ENCODE measurements at regions not wholly inside any gene's neighbourhood (a gene's known extent, or its start where the extent isn't known, plus 50 kb on each side); places are given as distances from the start of the nearest gene placed in this dataset.

DNA sequence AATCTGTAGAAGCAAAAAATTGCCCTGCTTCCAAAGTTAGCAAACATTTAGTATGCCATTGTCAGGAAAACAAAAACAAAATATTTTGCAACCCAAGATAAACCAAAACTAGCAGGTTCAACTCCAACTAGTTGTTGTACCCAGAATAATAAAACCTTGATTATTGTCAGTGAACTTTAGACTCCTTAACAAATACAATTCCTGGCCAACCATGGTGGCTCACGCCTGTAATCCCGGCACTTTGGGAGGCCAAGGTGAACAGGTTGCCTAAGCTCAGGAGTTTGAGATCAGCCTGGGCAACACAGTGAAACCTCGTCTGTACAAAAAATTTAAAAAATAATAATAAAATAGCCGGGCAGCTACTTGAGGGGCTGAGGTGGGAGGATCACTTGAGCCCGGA, 53.6 kb upstream of the EPCAM start:
- no peak for DNase-seq

DNA sequence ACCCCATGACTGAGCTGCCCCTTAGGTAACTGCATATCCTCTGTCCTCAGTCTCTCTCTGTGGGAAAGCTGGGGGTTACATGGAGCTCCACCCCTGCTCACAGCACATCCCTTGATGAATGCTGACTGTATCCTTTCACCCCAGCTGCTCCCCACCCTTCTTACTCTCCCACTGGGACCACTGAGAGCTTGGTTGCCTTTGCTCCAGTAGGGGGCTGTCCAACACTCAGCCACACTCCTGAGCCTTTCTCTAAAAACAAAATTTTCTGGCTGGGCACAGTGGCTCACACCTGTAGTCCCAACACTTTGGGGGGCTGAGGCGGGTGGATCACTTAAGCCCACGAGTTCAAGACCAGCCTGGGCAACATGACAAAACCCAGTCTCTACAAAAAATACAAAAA, 55.4 kb upstream of the EPCAM start:
- no peak for DNase-seq

GRCh38 chr2:47313141-47313691, 55.9 kb upstream of the EPCAM start:
- DNase-seq = no peak

DNA sequence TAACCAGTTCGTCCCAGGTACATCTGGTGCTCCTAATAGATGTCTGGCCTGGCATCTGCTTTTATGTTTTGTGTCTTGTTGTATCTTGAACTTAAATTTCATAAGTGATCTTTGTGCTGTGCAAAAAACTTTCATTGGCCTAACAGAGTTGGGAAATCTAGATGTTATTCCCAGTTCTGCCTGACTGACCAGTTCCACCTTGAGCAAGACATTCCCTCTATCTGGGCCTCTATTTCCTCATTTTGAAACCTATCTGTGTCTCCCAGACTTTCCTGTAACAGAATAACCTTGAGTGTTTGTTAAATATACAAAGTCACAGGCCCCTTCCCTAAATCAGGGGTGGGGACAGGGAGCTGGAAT, 56.6 kb upstream of the EPCAM start:
- DNase-seq = no peak

GRCh38 chr2:47311764-47312490, 57.2 kb upstream of the EPCAM start:
- DNase-seq = no peak

DNA sequence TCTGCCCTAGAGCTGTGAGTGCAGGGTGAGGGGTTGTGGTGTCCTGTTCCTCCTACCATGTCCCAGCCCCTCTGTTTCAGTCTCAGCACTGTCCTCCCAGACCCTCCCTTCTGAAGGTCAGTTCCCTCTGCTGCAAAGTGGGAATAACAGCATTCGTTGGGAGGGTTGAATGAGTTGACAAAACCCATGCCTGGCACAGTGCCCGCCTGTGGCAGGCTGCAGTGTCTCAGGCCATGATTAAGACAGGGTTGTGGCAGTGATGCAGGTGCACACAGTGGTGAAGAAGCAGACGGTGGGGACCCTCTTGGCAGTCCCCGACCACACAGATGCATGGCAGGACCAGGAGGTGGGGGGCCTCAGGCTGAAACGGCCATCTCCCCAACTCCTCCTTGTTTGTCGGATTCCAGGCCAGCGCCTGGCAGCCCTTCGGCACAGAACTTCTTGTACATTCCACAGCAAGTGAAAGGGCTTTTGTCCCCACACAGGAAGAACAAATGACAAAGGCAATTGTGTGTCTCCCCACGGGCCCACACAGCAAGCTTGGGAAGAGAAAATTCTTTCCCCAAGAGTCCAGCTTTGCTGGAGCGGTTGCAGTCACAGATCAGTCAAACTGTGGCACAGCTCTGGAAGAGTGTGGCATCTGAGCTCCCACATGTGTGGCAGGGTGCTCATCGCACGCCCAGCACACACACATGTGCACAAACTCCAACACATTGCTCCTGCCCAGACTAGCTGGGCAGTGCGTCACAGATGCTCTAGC, 58.1 kb upstream of the EPCAM start:
- no peak for DNase-seq

GRCh38 chr2:47309952-47310800, 58.9 kb upstream of the EPCAM start:
- DNase-seq = no peak

- no peak for DNase-seq
Measured at GRCh38 chr2:47309472-47309951, 59.6 kb upstream of the EPCAM start.

GRCh38 chr2:47307066-47307465, 62.0 kb upstream of the EPCAM start:
- no peak for DNase-seq

DNA sequence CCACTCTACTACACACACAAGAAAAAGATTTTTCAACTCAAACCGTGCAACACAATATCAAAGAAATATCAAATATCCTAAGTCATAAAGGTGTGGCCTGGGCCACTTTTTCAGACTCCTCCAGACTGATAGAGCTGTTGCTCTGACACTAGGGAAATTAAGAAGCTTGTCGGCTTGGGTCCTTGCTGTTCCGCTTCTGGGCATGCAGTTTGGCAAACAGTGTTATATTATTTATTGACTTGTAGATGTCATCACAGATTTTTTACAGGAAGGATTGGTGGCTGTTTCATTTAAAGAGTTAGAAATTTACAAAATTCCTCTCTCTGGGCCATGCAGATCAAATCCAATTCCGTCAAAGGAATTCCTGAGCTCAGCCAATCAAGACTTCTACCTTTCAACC, 64.5 kb upstream of the EPCAM start:
- DNase-seq = no peak

DNA sequence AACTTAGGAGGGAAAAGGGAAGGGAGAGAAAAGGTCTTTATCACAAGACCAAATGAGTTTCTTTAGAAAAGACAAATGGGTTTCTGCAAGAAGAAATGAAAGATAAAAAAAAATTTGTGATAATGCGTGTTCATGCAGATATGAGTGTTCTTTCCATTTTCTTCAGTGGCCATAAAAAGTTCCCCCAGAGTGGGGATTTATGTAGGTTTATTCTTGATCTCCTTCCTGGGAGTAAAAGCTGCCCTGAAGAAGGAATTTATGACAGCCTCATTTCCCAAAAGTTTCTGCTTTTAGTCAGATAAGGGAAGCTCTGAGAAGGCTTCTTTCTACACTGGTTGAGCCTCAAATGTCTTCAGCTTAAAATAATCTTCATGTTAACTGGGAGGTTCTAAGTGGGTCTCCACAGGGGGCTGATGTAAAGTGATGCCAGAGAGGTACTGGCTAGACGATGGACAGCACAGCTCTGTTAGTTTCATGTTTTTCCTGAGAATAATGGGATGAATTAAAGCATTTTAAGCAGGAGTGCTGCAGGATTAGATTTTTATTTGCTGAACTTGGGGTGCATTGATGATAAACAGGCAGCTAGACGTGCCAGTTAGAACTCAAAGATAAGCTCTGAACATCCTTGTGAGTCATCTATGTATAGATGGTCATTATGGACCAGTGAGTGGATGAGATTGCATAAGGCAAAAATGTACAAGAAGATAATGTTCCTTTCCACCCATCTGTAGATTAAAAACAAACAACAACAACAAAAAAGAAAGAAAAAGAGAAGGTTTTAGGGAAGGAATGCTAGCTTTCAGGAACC, 65.6 kb upstream of the EPCAM start:
- DNase-seq = no peak

- no peak for DNase-seq
Measured at GRCh38 chr2:47302308-47302707, 66.8 kb upstream of the EPCAM start.

DNA sequence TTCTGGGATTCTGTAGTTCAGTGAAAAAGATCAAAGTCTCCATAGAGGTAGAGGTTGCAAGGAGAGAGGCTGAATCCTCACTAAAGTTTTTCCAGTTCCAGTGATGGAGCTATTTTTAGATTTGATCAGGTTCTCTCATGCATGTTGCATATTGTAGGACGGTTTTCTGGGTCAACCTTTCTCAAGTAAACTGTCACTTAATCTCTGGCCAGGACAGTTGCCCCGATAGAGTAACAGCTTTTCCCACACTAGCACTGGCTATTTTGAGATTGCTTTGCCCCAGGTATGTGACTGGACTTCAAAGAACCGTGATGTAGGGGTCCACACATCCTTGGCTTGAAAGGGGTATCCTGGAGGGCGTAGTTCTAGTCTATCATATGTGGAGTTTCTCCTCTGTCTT, 67.4 kb upstream of the EPCAM start:
- DNase-seq = no peak

- DNase-seq = no peak
Measured at GRCh38 chr2:47301277-47301618, 67.9 kb upstream of the EPCAM start.

- DNase-seq = no peak
Measured at GRCh38 chr2:47300609-47301276, 68.4 kb upstream of the EPCAM start.

- DNase-seq = no peak
Measured at GRCh38 chr2:47300081-47300480, 69.0 kb upstream of the EPCAM start.

DNA sequence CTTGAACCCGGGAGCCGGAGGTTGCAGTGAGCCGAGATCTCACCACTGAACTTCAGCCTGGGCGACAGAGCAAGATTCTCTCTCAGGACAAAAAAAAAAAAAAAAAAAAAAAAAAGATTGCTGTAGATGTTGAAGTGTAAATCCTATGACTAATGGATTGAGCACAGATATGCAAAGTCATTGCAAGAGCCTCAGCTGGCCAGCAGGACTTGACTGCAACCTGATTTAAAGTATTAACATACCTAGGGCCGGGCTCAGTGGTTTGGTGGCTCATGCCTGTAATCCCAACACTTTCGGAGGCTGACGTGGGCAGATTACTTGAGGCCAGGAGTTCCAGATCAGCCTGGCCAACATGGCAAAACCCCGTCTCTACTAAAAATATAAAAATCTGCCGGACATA, 69.6 kb upstream of the EPCAM start:
- DNase-seq = no peak

DNA sequence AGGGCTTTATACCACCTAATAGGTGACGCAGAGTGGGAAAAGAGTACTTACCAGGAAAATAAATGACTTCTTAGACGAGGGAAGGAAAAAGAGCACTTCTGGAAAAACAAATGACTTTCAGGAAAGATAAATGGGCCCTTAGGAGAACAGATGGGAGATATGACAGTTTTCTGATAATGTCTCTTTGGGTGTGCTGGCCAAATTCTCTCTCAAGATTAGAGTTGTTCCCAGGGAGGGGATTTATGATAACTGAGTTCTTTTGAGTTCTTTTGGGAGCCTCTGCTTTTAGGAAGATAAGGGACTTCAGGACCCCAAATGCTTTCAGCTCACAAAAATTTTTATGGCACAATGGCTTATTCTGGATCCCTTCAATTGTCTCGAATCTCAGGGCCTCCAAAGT, 70.3 kb upstream of the EPCAM start:
- no peak for DNase-seq

- DNase-seq = no peak
Measured at GRCh38 chr2:47297767-47298425, 71.2 kb upstream of the EPCAM start.

DNA sequence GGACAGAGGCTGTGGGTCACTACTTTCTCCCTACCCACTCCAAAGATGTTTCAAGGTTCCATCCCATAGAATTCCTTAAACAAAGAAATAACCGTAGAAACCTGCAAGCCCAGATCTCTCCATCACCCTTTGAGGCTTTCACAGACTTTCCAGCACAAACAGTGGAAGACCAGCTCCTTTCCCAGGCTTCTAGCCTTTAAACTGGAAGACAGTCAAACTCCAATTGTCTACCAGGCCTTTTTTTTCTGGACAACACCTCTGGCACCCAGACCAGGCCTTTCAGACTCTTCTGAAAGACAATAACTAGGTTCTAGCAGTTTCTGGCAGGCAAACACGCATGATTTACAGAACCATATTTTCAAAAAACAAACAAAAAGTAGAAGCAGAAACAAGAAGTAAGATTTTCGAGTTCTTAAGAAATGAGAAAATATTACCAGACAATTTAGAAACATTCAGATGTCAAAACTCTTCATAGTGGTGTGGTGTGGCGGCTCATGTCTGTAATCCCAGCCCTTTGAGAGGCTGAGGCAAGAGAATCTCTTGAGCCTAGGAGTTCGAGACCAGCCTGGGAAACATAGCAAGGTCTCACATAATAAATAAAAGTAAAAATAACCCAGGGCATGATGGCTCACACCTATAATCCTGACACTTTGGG, 73.0 kb upstream of the EPCAM start:
- no peak for DNase-seq

Measured in effector CD8-positive, alpha-beta T cell (primary cell).